Stomach (tissue), 8 donors: ENCODE measurements at regions not wholly inside any gene's neighbourhood (a gene's known extent, or its start where the extent isn't known, plus 50 kb on each side); places are given as distances from the start of the nearest gene placed in this dataset.

Experiments
- DNase-seq, 2 donors: peaks; one replicate each; pipeline versions ENCODE4 v3.0.0 to v3.0.0-alpha.2; 2013 to 2019
- H3K27ac ChIP-seq, 5 donors: fragments of 200-600 bp in 4 of 5; sonication (generic) in 4 of 5; one replicate each; pipeline ENCODE4 v1.5.1; 2013 to 2019; ENCODE audit warnings: mild to moderate bottlenecking in 1 of 5, moderate library complexity in 1 of 5
- H3K27me3 ChIP-seq, 3 donors: fragments of 200-600 bp; sonication (generic); one replicate each; pipeline ENCODE4 v1.5.1; 2017 to 2019; ENCODE audit warnings: mixed run types in 1 of 3
- H3K36me3 ChIP-seq, 4 donors: fragments of 200-600 bp; sonication (generic); 1 replicate in 3 of 4; 2 replicates in 1 of 4; pipeline ENCODE4 v1.5.1; 2016 to 2019
- H3K4me1 ChIP-seq, 4 donors: fragments of 200-600 bp; sonication (generic); one replicate each; pipeline ENCODE4 v1.5.1; 2016 to 2019
- H3K4me3 ChIP-seq, 4 donors: fragments of 200-600 bp; sonication (generic) in 3 of 4; one replicate each; pipeline ENCODE4 v1.5.1; 2016 to 2019; ENCODE audit warnings: mild to moderate bottlenecking in 1 of 4
- H3K9me3 ChIP-seq, 4 donors: fragments of 200-600 bp; sonication (generic); one replicate each; pipeline ENCODE4 v1.5.1; 2016 to 2019
- CTCF ChIP-seq, 7 experiments: fragments of 450-650 bp in 4 of 7; fragments of 200-600 bp in 3 of 7; sonication (generic) in 3 of 7; IDR thresholded peaks; one replicate each; pipeline ENCODE4 v1.5.1; 2016 to 2019; ENCODE audit warnings: antibody characterized with exemption in 7 of 7, control low read depth in 2 of 7, mild to moderate bottlenecking in 1 of 7
- EP300 ChIP-seq: sonication (generic); formaldehyde crosslinking; IDR thresholded peaks from one replicate; pipeline ENCODE4 v1.6.1; 2017; ENCODE audit warnings: antibody characterized with exemption
- POLR2A ChIP-seq, 4 donors: fragments of 450-650 bp; IDR thresholded peaks; one replicate each; pipeline ENCODE4 v1.6.1; 2016; ENCODE audit warnings: antibody characterized with exemption in 4 of 4, control low read depth in 2 of 4, mild to moderate bottlenecking in 1 of 4, moderate library complexity in 1 of 4
- POLR2AphosphoS5 ChIP-seq, 3 donors: sonication (generic); formaldehyde crosslinking; IDR thresholded peaks; one replicate each; pipeline ENCODE4 v1.6.1; 2016; ENCODE audit warnings: antibody characterized with exemption in 3 of 3
- WGBS, 5 donors: extraction: QIAGEN DNeasy Blood & Tissue Kit in 3 of 5; methylation state at CpG; one replicate each; pipeline versions ENCODE4 v1.1.5 to v1.1.7; 2013 to 2018; 5-methylcytosine and 5-hydroxymethylcytosine counted together
- intact Hi-C: fragments of 100-400 bp; cut with DNase I; formaldehyde crosslinking; loops from one replicate; pipeline ENCODE4 v1.15.1; 2023; ENCODE audit warnings: low total_unique reads
- donor health status: healthy with polysubstance abuse.
- donor health status: Bipolar disorder and iron deficiency.
- donor health status: healthy.

GRCh38 chr5:159422361-159422760 lies 92.1 kb upstream of the IL12B start:
- 76 to 82% (median 81%) methylated on average over 4 of the region's 4 CpGs for WGBS, 5 donors
- H3K4me3 ChIP-seq = no peak overlapping the region
- DNase-seq = no peak

GRCh38 chr5:159422910-159423309 lies 92.6 kb upstream of the IL12B start:
- no peak for DNase-seq
- WGBS, 5 donors = 91 to 97% (median 94%) methylated on average over 2 of the region's 2 CpGs
- no peaks in the 10 kb centered on the region for H3K4me1 ChIP-seq
- H3K4me3 ChIP-seq = no peak overlapping the region
- intact Hi-C loops = no loop called here
- H3K36me3 ChIP-seq = no peaks in the 10 kb centered on the region
- TF ChIP-seq POLR2AphosphoS5 (IDR thresholded peaks at IDR 0.05) = no peak
- TF ChIP-seq POLR2A (IDR thresholded peaks at IDR 0.05) = no peak
- no peak for TF ChIP-seq CTCF (IDR thresholded peaks at IDR 0.05)
- TF ChIP-seq EP300 = no peak
- peaks cover 0 to 1% (median 0%) of the 10 kb centered on the region in 3 donors for H3K27me3 ChIP-seq
- H3K27ac ChIP-seq = no peak overlapping the region
- H3K9me3 ChIP-seq = no peaks in the 10 kb centered on the region

More at GRCh38 chr5:159422361-159422760, 92.1 kb upstream of the IL12B start:
- Histone ChIP-seq H3K27ac (no peak overlapping the region), H3K27me3 (no peaks in the 10 kb centered on the region), H3K9me3 (no peaks in the 10 kb centered on the region), H3K36me3 (no peaks in the 10 kb centered on the region), H3K4me1 (no peaks in the 10 kb centered on the region)
- TF ChIP-seq POLR2AphosphoS5 (IDR thresholded peaks at IDR 0.05) (no peak), CTCF (IDR thresholded peaks at IDR 0.05) (no peak), POLR2A (IDR thresholded peaks at IDR 0.05) (no peak), EP300 (no peak)
- intact Hi-C loops = no loop called here

- intact Hi-C loops = no loop called here
- H3K4me1 ChIP-seq = no peaks in the 10 kb centered on the region
- H3K9me3 ChIP-seq = no peaks in the 10 kb centered on the region
- 82 to 88% (median 87%) methylated on average over 6 of the region's 6 CpGs for WGBS, 5 donors
- H3K36me3 ChIP-seq = no peaks in the 10 kb centered on the region
- no peak overlapping the region for H3K4me3 ChIP-seq
- TF ChIP-seq CTCF (IDR thresholded peaks at IDR 0.05) = no peak
- TF ChIP-seq POLR2AphosphoS5 (IDR thresholded peaks at IDR 0.05) = no peak
- no peak for TF ChIP-seq EP300
- H3K27ac ChIP-seq = no peak overlapping the region
- DNase-seq = no peak
- peaks cover 0 to 3% (median 0%) of the 10 kb centered on the region in 3 donors for H3K27me3 ChIP-seq
Observed at GRCh38 chr5:159424123-159424522, 93.8 kb upstream of the IL12B start.

GRCh38 chr5:159426694-159427093 lies 96.4 kb upstream of the IL12B start:
- Histone ChIP-seq H3K27me3 (peaks cover 0 to 7% (median 0%) of the 10 kb centered on the region in 3 donors), H3K4me3 (no peak overlapping the region), H3K4me1 (no peaks in the 10 kb centered on the region), H3K36me3 (no peaks in the 10 kb centered on the region), H3K9me3 (no peaks in the 10 kb centered on the region), H3K27ac (no peak overlapping the region)
- intact Hi-C loops = no loop called here
- TF ChIP-seq EP300 = no peak
- TF ChIP-seq POLR2A (IDR thresholded peaks at IDR 0.05) = no peak
- TF ChIP-seq POLR2AphosphoS5 (IDR thresholded peaks at IDR 0.05) = no peak
- no peak for TF ChIP-seq CTCF (IDR thresholded peaks at IDR 0.05)
- 77 to 90% (median 86%) methylated on average over 3 of the region's 3 CpGs for WGBS, 5 donors
- DNase-seq = no peak
